ENCODE measurements at regions not wholly inside any gene's neighbourhood (a gene's known extent, or its start where the extent isn't known, plus 50 kb on each side); places are given as distances from the start of the nearest gene placed in this dataset.

DNA sequence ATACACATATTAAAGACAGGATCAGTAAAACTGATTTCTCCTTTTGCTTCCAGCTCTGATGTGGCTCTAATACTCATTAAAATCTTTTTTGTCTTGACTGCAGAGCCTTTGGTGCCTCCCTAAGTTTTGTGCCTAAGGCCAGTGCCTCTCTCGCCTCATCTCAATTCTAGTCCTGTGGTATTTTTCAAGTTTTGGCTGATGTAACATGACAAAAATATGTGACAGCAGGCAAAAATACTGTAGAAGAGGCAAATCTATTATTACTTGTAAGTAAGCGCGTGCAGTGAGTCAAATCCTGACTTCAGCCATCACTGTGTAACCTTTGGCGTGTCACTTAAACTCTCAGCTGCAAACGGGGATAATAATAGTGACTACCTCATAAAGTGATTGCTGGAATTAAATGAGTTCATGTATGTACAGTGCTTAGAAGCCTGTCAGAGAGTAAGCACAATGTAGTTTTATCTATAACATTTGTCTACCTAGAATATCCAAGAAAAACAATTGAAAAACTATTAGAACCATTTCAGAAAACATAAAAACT lies 74.0 kb downstream of the MAB21L3 start:
- Histone ChIP-seq H3K4me1 (no peaks in the 10 kb centered on the region), H3K4me2 (no peak overlapping the region), H3K9me3 (no peaks in the 10 kb centered on the region), H3K4me3 (no peak overlapping the region), H3K27ac (no peak overlapping the region)
- TF ChIP-seq TFCP2L1 (CRISPR knock-in tag; IDR thresholded peaks at IDR 0.05) (no peak), EHMT2 (IDR thresholded peaks at IDR 0.05; ENCODE audit: low read depth) (no peak), TP53 (CRISPR knock-in tag; IDR thresholded peaks at IDR 0.05) (no peak)
- DNase-seq (ENCODE audit: low read depth in 1 of 2, low spot score in 1 of 2) = no peak
- ChIA-PET POLR2A (no interaction called here), CTCF (no interaction called here)
- FAIRE-seq = no peak
- ATAC-seq = no peak
- WGBS (ENCODE audit: missing lambda C conversion rate) = 73% methylated on average over 5 of the region's 5 CpGs

DNA sequence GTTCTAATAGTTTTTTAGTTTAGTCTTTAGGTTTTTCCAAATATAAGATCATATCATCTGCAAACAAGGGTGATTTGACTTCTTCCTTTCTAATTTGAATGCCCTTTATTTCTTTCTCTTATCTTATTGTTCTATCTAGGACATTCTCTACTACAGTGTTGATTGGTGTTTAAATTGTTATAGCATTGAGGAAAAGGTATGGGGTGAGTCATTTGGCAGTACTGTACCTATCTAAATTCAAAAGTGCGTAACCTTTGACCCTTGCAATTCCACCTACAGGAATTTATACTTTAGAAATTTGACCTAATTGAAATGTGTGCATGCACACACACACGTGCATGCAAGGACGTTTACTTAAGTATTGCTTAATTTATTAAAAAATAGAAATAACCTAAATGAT lies 78.3 kb downstream of the MAB21L3 start:
- H3K4me2 ChIP-seq = no peak overlapping the region
- no peaks in the 10 kb centered on the region for H3K9me3 ChIP-seq
- ChIA-PET CTCF (no interaction called here), POLR2A (no interaction called here)
- ATAC-seq (no peak), FAIRE-seq (no peak), DNase-seq (ENCODE audit: low read depth in 1 of 2, low spot score in 1 of 2) (no peak)
- TF ChIP-seq ZSCAN20 (CRISPR knock-in tag; IDR thresholded peaks at IDR 0.05) (no peak), CBX2 (IDR thresholded peaks at IDR 0.05; ENCODE audit: borderline replicate concordance, low read depth) (no peak), HOXA7 (CRISPR knock-in tag; IDR thresholded peaks at IDR 0.05) (no peak), TFCP2L1 (CRISPR knock-in tag; IDR thresholded peaks at IDR 0.05) (no peak), HMGXB4 (CRISPR knock-in tag; IDR thresholded peaks at IDR 0.05; ENCODE audit: borderline replicate concordance) (no peak), NR3C1 (IDR thresholded peaks at IDR 0.05) (no peak), MAFK (IDR thresholded peaks at IDR 0.05; ENCODE audit: partially characterized antibody) (no peak), GATA3 (IDR thresholded peaks at IDR 0.05; ENCODE audit: borderline replicate concordance) (no peak), CHD4 (IDR thresholded peaks at IDR 0.05; ENCODE audit: borderline replicate concordance) (no peak), BHLHE40 (IDR thresholded peaks at IDR 0.05; ENCODE audit: low read depth, low read length) (no peak), KDM5A (IDR thresholded peaks at IDR 0.05) (no peak)
- TF ChIP-seq, protein P1, sequence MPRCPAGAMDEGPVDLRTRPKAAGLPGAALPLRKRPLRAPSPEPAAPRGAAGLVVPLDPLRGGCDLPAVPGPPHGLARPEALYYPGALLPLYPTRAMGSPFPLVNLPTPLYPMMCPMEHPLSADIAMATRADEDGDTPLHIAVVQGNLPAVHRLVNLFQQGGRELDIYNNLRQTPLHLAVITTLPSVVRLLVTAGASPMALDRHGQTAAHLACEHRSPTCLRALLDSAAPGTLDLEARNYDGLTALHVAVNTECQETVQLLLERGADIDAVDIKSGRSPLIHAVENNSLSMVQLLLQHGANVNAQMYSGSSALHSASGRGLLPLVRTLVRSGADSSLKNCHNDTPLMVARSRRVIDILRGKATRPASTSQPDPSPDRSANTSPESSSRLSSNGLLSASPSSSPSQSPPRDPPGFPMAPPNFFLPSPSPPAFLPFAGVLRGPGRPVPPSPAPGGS (IDR thresholded peaks at IDR 0.05) = no peak
- TF ChIP-seq, protein P2, sequence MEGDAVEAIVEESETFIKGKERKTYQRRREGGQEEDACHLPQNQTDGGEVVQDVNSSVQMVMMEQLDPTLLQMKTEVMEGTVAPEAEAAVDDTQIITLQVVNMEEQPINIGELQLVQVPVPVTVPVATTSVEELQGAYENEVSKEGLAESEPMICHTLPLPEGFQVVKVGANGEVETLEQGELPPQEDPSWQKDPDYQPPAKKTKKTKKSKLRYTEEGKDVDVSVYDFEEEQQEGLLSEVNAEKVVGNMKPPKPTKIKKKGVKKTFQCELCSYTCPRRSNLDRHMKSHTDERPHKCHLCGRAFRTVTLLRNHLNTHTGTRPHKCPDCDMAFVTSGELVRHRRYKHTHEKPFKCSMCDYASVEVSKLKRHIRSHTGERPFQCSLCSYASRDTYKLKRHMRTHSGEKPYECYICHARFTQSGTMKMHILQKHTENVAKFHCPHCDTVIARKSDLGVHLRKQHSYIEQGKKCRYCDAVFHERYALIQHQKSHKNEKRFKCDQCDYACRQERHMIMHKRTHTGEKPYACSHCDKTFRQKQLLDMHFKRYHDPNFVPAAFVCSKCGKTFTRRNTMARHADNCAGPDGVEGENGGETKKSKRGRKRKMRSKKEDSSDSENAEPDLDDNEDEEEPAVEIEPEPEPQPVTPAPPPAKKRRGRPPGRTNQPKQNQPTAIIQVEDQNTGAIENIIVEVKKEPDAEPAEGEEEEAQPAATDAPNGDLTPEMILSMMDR (IDR thresholded peaks at IDR 0.05) = no peak
- 11% methylated on average over 3 of the region's 3 CpGs for WGBS (ENCODE audit: missing lambda C conversion rate)
- no peaks in the 10 kb centered on the region for H3K4me1 ChIP-seq
- H3K4me3 ChIP-seq = no peak overlapping the region
- H3K27ac ChIP-seq = no peak overlapping the region

DNA sequence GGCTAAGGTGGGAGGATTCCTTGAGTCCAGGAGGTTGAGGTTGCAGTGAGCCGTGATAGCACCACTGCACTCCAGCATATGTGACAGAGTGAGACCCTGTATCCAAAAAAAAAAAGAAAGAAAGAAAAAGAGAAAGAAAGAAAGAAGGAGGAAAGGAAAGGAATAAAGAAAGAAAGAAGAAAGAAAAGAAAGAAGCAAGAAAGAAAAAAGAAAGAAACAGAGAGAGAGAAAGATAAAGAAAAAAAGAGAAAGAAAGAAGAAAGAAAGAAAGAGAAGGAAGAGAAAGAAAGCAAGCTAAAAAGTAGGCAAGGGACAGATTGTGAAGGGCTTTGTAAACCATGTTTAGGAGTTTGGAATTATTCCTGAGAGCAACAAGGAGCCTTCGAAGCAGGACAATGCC lies 80.1 kb downstream of the MAB21L3 start:
- WGBS (ENCODE audit: missing lambda C conversion rate) = 0% methylated on average over 2 of the region's 2 CpGs
- ChIA-PET CTCF (interaction anchor here (0.7 kb wide), 1 partner anchor 9 kb away, joined by 3 read pairs; no protein-coding TSS in a partner anchor), POLR2A (no interaction called here)
- FAIRE-seq (no peak), ATAC-seq (no peak), DNase-seq (ENCODE audit: low read depth in 1 of 2, low spot score in 1 of 2) (no peak)
- TF ChIP-seq BHLHE40 (IDR thresholded peaks at IDR 0.05; ENCODE audit: low read depth, low read length) (no peak), REST (IDR thresholded peaks at IDR 0.05) (no peak), ZNF302 (CRISPR knock-in tag; IDR thresholded peaks at IDR 0.05) (no peak), FOSB (CRISPR knock-in tag; IDR thresholded peaks at IDR 0.05) (no peak)
- Histone ChIP-seq H3K4me2 (no peak overlapping the region), H3K9me3 (no peaks in the 10 kb centered on the region), H3K4me1 (no peaks in the 10 kb centered on the region), H3K27ac (no peak overlapping the region), H3K4me3 (no peak overlapping the region)
